ENCODE measurements at regions not wholly inside any gene's neighbourhood (a gene's known extent, or its start where the extent isn't known, plus 50 kb on each side); places are given as distances from the start of the nearest gene placed in this dataset.

- Histone ChIP-seq H3K4me1 (no peaks in the 10 kb centered on the region), H3K4me3 (no peak overlapping the region), H3K27me3 (no peaks in the 10 kb centered on the region), H3K27ac (no peak overlapping the region), H3K9me3 (peaks cover 0 to 11% of the 10 kb centered on the region in 2 donors), H3K36me3 (no peaks in the 10 kb centered on the region)
- intact Hi-C loops (cut with DNase I): no loop called here
- ATAC-seq: no peak
- no peak for DNase-seq
- TF ChIP-seq CTCF (IDR thresholded peaks at IDR 0.05): no peak
These were observed 946.7 kb downstream of the TLE4 start for GRCh38 chr9:80518441-80518840.

- H3K4me1 ChIP-seq: no peaks in the 10 kb centered on the region
- ATAC-seq: no peak
These were observed 944.9 kb downstream of the TLE4 start for GRCh38 chr9:80516679-80517078.

DNA sequence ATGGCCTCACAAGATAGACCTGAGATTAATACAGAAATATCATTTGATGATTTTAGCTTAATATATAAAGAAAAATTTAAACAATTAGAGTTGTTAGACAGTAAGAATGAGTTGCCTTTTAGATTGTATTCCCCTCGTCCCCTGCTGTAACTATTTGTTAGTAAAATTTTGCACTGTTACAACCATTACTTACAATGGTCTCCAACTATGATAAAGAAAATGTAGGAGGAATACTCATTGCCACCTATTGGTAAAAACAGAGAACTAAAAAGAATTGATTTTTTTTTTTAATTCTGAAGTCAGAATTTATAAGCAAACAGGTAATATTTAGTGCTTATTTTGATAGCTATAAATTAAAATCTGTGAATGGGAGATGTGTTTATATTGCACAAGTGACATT is 937.6 kb downstream of the TLE4 start:
- Histone ChIP-seq H3K27me3 (no peaks in the 10 kb centered on the region), H3K9me3 (peaks cover 0 to 2% of the 10 kb centered on the region in 2 donors), H3K4me3 (no peak overlapping the region), H3K27ac (no peak overlapping the region), H3K36me3 (no peaks in the 10 kb centered on the region), H3K4me1 (no peaks in the 10 kb centered on the region)
- intact Hi-C loops (cut with DNase I): no loop called here
- ATAC-seq: no peak
- DNase-seq: no peak
- TF ChIP-seq CTCF (IDR thresholded peaks at IDR 0.05): no peak

More at GRCh38 chr9:80516679-80517078, 944.9 kb downstream of the TLE4 start:
- Histone ChIP-seq H3K27me3 (no peaks in the 10 kb centered on the region), H3K36me3 (no peaks in the 10 kb centered on the region), H3K27ac (no peak overlapping the region), H3K9me3 (peaks cover 0 to 11% of the 10 kb centered on the region in 2 donors), H3K4me3 (no peak overlapping the region)
- intact Hi-C loops (cut with DNase I): no loop called here
- DNase-seq: no peak
- no peak for TF ChIP-seq CTCF (IDR thresholded peaks at IDR 0.05)

- Histone ChIP-seq H3K36me3 (no peaks in the 10 kb centered on the region), H3K4me1 (no peaks in the 10 kb centered on the region), H3K9me3 (no peaks in the 10 kb centered on the region), H3K27ac (no peak overlapping the region), H3K4me3 (no peak overlapping the region), H3K27me3 (no peaks in the 10 kb centered on the region)
- intact Hi-C loops (cut with DNase I): no loop called here
- TF ChIP-seq CTCF (IDR thresholded peaks at IDR 0.05): no peak
- no peak for ATAC-seq
- no peak for DNase-seq
These were observed 935.8 kb downstream of the TLE4 start for GRCh38 chr9:80507611-80508010.

- no peak overlapping the region for H3K27ac ChIP-seq
- no peak overlapping the region for H3K4me3 ChIP-seq
- ATAC-seq (no peak), DNase-seq (peak in 1 of 4 donors; percentile 11)
- intact Hi-C loops (cut with DNase I): no loop called here
- no peaks in the 10 kb centered on the region for H3K36me3 ChIP-seq
- no peaks in the 10 kb centered on the region for H3K4me1 ChIP-seq
- no peaks in the 10 kb centered on the region for H3K27me3 ChIP-seq
- no peak for TF ChIP-seq CTCF (IDR thresholded peaks at IDR 0.05)
- peaks cover 0 to 5% of the 10 kb centered on the region in 2 donors for H3K9me3 ChIP-seq
These were observed 933.0 kb downstream of the TLE4 start for GRCh38 chr9:80504601-80505230.

Data from left lung (tissue), 4 donors.